NCI-H187 (cell line): ENCODE measurements at regions not wholly inside any gene's neighbourhood (a gene's known extent, or its start where the extent isn't known, plus 50 kb on each side); places are given as distances from the start of the nearest gene placed in this dataset.
A peak's percentile ranks its signal among the peaks of the same experiment; 100 is the strongest.
"Not testable (repeated sequence)": the region's sequence is repeated elsewhere in the genome, so short reads cannot be mapped to it uniquely, and the experiment has no call there.

Experiments
- DNase-seq, 2 experiments: peaks; one replicate each; lab custom pipeline; 2025; lab: John Stamatoyannopoulos, UW

GRCh38 chr4:114034189-114034588, 54.7 kb upstream of the ARSJ start:
- DNase-seq, result no peak

- DNase-seq, result no peak
These were observed 57.0 kb upstream of the ARSJ start for GRCh38 chr4:114036426-114036825.

GRCh38 chr4:114036864-114037263, 57.4 kb upstream of the ARSJ start:
- no peak for DNase-seq

- no peak for DNase-seq
These were observed 58.5 kb upstream of the ARSJ start for GRCh38 chr4:114037988-114038387.

- DNase-seq, result no peak
These were observed 59.4 kb upstream of the ARSJ start for GRCh38 chr4:114038762-114039387.

GRCh38 chr4:114040319-114041116, 61.1 kb upstream of the ARSJ start:
- no peak for DNase-seq

- DNase-seq, result no peak
These were observed 61.6 kb upstream of the ARSJ start for GRCh38 chr4:114041117-114041475.

- no peak for DNase-seq
These were observed 63.7 kb upstream of the ARSJ start for GRCh38 chr4:114043116-114043515.

- not testable (repeated sequence) for DNase-seq
These were observed 64.9 kb upstream of the ARSJ start for GRCh38 chr4:114044351-114044750.

- DNase-seq, result no peak
These were observed 66.9 kb upstream of the ARSJ start for GRCh38 chr4:114046331-114046730.

- not testable (repeated sequence) for DNase-seq
These were observed 68.7 kb upstream of the ARSJ start for GRCh38 chr4:114048154-114048553.

GRCh38 chr4:114052227-114052626, 72.8 kb upstream of the ARSJ start:
- DNase-seq, result peak; percentile 29 to 62

GRCh38 chr4:114056599-114056998, 77.2 kb upstream of the ARSJ start:
- DNase-seq, result no peak

- no peak for DNase-seq
These were observed 78.3 kb upstream of the ARSJ start for GRCh38 chr4:114057746-114058145.

GRCh38 chr4:114062499-114062898, 83.1 kb upstream of the ARSJ start:
- no peak for DNase-seq

- no peak for DNase-seq
These were observed 93.3 kb upstream of the ARSJ start for GRCh38 chr4:114072781-114073180.

GRCh38 chr4:114076899-114077570, 97.6 kb upstream of the ARSJ start:
- no peak for DNase-seq

GRCh38 chr4:114077610-114078009, 98.2 kb upstream of the ARSJ start:
- no peak for DNase-seq

GRCh38 chr4:114078636-114079035, 99.2 kb upstream of the ARSJ start:
- no peak for DNase-seq

GRCh38 chr4:114081783-114082182, 102.3 kb upstream of the ARSJ start:
- no peak for DNase-seq

- no peak for DNase-seq
These were observed 102.9 kb upstream of the ARSJ start for GRCh38 chr4:114082348-114082747.

GRCh38 chr4:114085611-114086345, 106.3 kb upstream of the ARSJ start:
- no peak for DNase-seq
